GM23248 (cell line): ENCODE measurements at regions not wholly inside any gene's neighbourhood (a gene's known extent, or its start where the extent isn't known, plus 50 kb on each side); places are given as distances from the start of the nearest gene placed in this dataset.

Experiments used
- EZH2 ChIP-seq: fragments of 200-600 bp; sonication (generic); IDR thresholded peaks from 2 replicates; pipeline ENCODE4 v1.6.1; 2018; ENCODE audit warnings: antibody characterized with exemption, mild to moderate bottlenecking; ENCODE audit not compliant: insufficient read depth, poor library complexity, severe bottlenecking
- EZH2phosphoT487 ChIP-seq: fragments of 200-600 bp; sonication (generic); IDR thresholded peaks from 2 replicates; pipeline ENCODE4 v1.6.1; 2018; ENCODE audit warnings: antibody characterized with exemption, moderate library complexity, mild to moderate bottlenecking, low read depth; ENCODE audit not compliant: insufficient read depth

- TF ChIP-seq EZH2phosphoT487 (no peak), EZH2 (no peak)
These were observed 75.8 kb downstream of the OR13A1 start for GRCh38 chr10:45239642-45240041.
